Mesenchymal stem cell (in vitro differentiated cells and primary cell): ENCODE measurements at regions not wholly inside any gene's neighbourhood (a gene's known extent, or its start where the extent isn't known, plus 50 kb on each side); places are given as distances from the start of the nearest gene placed in this dataset.

Experiments used
- DNase-seq: peaks from one replicate; pipeline ENCODE4 v3.0.0-alpha.2; 2013
- H2AFZ ChIP-seq: one replicate; pipeline ENCODE4 v1.6.1; 2013; ENCODE audit warnings: low read depth, mild to moderate bottlenecking, control low read depth, inconsistent platforms, low read length, moderate library complexity
- H2AK5ac ChIP-seq: 2 replicates; pipeline ENCODE4 v1.6.1; 2013; ENCODE audit warnings: low read length, moderate library complexity, mild to moderate bottlenecking, inconsistent platforms; ENCODE audit not compliant: severe bottlenecking
- H2BK120ac ChIP-seq: one replicate; pipeline ENCODE4 v1.6.1; 2013; ENCODE audit warnings: low read depth, mild to moderate bottlenecking, inconsistent platforms, low read length, moderate library complexity
- H2BK12ac ChIP-seq, 2 experiments: one replicate each; pipeline ENCODE4 v1.6.1; 2013; ENCODE audit warnings: inconsistent platforms in 2 of 2, low read length in 2 of 2, mild to moderate bottlenecking in 2 of 2, moderate library complexity in 2 of 2, control low read depth in 1 of 2
- H2BK15ac ChIP-seq: one replicate; pipeline ENCODE4 v1.6.1; 2013; ENCODE audit warnings: mild to moderate bottlenecking, low read depth, inconsistent platforms; ENCODE audit not compliant: poor library complexity, severe bottlenecking
- H2BK5ac ChIP-seq: 2 replicates; pipeline ENCODE4 v1.6.1; 2013; ENCODE audit warnings: low read depth, mild to moderate bottlenecking, low read length, control low read depth, inconsistent platforms; ENCODE audit not compliant: poor library complexity, severe bottlenecking
- H3K14ac ChIP-seq, 2 experiments: one replicate each; pipeline ENCODE4 v1.6.1; 2013; ENCODE audit warnings: inconsistent platforms in 2 of 2, low read length in 2 of 2, control low read depth in 1 of 2, mild to moderate bottlenecking in 1 of 2, moderate library complexity in 1 of 2
- H3K18ac ChIP-seq, 2 experiments: one replicate each; pipeline ENCODE4 v1.6.1; 2013; ENCODE audit warnings: inconsistent platforms in 2 of 2, low read length in 2 of 2, control low read depth in 1 of 2, low read depth in 1 of 2, mild to moderate bottlenecking in 1 of 2
- H3K23ac ChIP-seq, 2 experiments: one replicate each; pipeline ENCODE4 v1.6.1; 2013; ENCODE audit warnings: inconsistent platforms in 2 of 2, low read length in 2 of 2, mild to moderate bottlenecking in 2 of 2, moderate library complexity in 2 of 2, control low read depth in 1 of 2
- H3K27ac ChIP-seq: 2 replicates; pipeline ENCODE4 v1.5.1; 2013; ENCODE audit warnings: mild to moderate bottlenecking, moderate library complexity, low read length, control low read depth, inconsistent platforms; ENCODE audit not compliant: poor library complexity, severe bottlenecking
- H3K27me3 ChIP-seq, 2 experiments: 2 replicates each; pipeline versions ENCODE4 v1.6.1 to v1.7.0; 2013; ENCODE audit warnings: low read length in 2 of 2, mild to moderate bottlenecking in 2 of 2, moderate library complexity in 2 of 2, control low read depth in 1 of 2, inconsistent platforms in 1 of 2; ENCODE audit not compliant: control insufficient read depth in 1 of 2, insufficient read depth in 1 of 2
- H3K36me3 ChIP-seq, 2 experiments: 2 replicates each; pipeline versions ENCODE4 v1.6.1 to v1.7.0; 2013; ENCODE audit warnings: low read length in 2 of 2, control low read depth in 1 of 2, inconsistent platforms in 1 of 2, low read depth in 1 of 2, mild to moderate bottlenecking in 1 of 2; ENCODE audit not compliant: insufficient read depth in 2 of 2, control insufficient read depth in 1 of 2
- H3K4ac ChIP-seq, 2 experiments: one replicate each; pipeline ENCODE4 v1.6.1; 2013; ENCODE audit warnings: inconsistent platforms in 2 of 2, low read length in 2 of 2, mild to moderate bottlenecking in 2 of 2, moderate library complexity in 2 of 2, control low read depth in 1 of 2, low read depth in 1 of 2
- H3K4me1 ChIP-seq: 2 replicates; pipeline ENCODE4 v1.6.1; 2013; ENCODE audit warnings: low read depth, low read length, control low read depth; ENCODE audit not compliant: control insufficient read depth, insufficient read depth
- H3K4me2 ChIP-seq: 2 replicates; pipeline ENCODE4 v1.6.1; 2013; ENCODE audit warnings: low read length, mild to moderate bottlenecking, inconsistent platforms; ENCODE audit not compliant: poor library complexity, severe bottlenecking
- H3K4me3 ChIP-seq, 2 experiments: 2 replicates each; pipeline versions ENCODE4 v1.5.1 to v1.7.0; 2013; ENCODE audit warnings: low read length in 2 of 2, mild to moderate bottlenecking in 2 of 2, control low read depth in 1 of 2, low read depth in 1 of 2; ENCODE audit not compliant: insufficient read depth in 1 of 2
- H3K79me1 ChIP-seq: replicated peaks from 2 replicates; pipeline ENCODE4 v1.6.1; 2013; ENCODE audit warnings: mild to moderate bottlenecking, control low read depth, low read length, inconsistent platforms; ENCODE audit not compliant: poor library complexity, severe bottlenecking
- H3K9ac ChIP-seq: 2 replicates; pipeline ENCODE4 v1.7.0; 2013; ENCODE audit warnings: mild to moderate bottlenecking, low read length, moderate library complexity
- H3K9me3 ChIP-seq: 2 replicates; pipeline ENCODE4 v1.7.0; 2013; ENCODE audit warnings: mild to moderate bottlenecking, low read length; ENCODE audit not compliant: control insufficient read depth
- H4K8ac ChIP-seq: one replicate; pipeline ENCODE4 v1.6.1; 2013; ENCODE audit warnings: inconsistent platforms, mild to moderate bottlenecking, low read length, moderate library complexity
- H4K91ac ChIP-seq: one replicate; pipeline ENCODE4 v1.6.1; 2013; ENCODE audit warnings: mild to moderate bottlenecking, low read length, inconsistent platforms
- WGBS: methylation state at CpG from one replicate; pipeline ENCODE4 v1.1.7; 2013; ENCODE audit warnings: mixed read lengths; 5-methylcytosine and 5-hydroxymethylcytosine counted together

- no peak overlapping the region for H3K4me2 ChIP-seq
- no peak overlapping the region for H2AK5ac ChIP-seq
- no peak overlapping the region for H2BK5ac ChIP-seq
- peak overlapping the region in 1 of 2 experiments; percentile 22 for H3K4me3 ChIP-seq
- 100% methylated on average over 1 of the region's 6 CpGs for WGBS
- H2BK15ac ChIP-seq, result no peak overlapping the region
- H3K9ac ChIP-seq, result peak overlapping the region; percentile 43
- H3K14ac ChIP-seq, result no peak overlapping the region
- H3K23ac ChIP-seq, result no peak overlapping the region
- peak overlapping the region; percentile 59 to 88 for H2BK12ac ChIP-seq
- H2AFZ ChIP-seq, result no peak overlapping the region
- peak overlapping the region in 1 of 2 experiments; percentile 17 for H3K4ac ChIP-seq
- H4K91ac ChIP-seq, result no peak overlapping the region
- H3K79me1 ChIP-seq, result no peaks in the 10 kb centered on the region
- no peak overlapping the region for H4K8ac ChIP-seq
- H3K36me3 ChIP-seq, result no peaks in the 10 kb centered on the region
- no peak overlapping the region for H3K27ac ChIP-seq
- H3K4me1 ChIP-seq, result no peaks in the 10 kb centered on the region
- H3K27me3 ChIP-seq, result peaks cover 4 to 7% of the 10 kb centered on the region in 2 experiments
- H2BK120ac ChIP-seq, result no peak overlapping the region
- peak; percentile 63 for DNase-seq
- peak overlapping the region; percentile 2 to 85 for H3K18ac ChIP-seq
- H3K9me3 ChIP-seq, result no peaks in the 10 kb centered on the region
Measured at GRCh38 chr10:15462253-15462897, 91.3 kb upstream of the FAM171A1 start.

- H3K9me3 ChIP-seq, result no peaks in the 10 kb centered on the region
- no peak overlapping the region for H4K91ac ChIP-seq
- H3K14ac ChIP-seq, result no peak overlapping the region
- peak overlapping the region in 1 of 2 experiments; percentile 77 for H2BK12ac ChIP-seq
- no peak overlapping the region for H4K8ac ChIP-seq
- H3K4me1 ChIP-seq, result no peaks in the 10 kb centered on the region
- peak overlapping the region in 1 of 2 experiments; percentile 28 for H3K18ac ChIP-seq
- peak overlapping the region; percentile 43 for H3K9ac ChIP-seq
- no peak overlapping the region for H2BK15ac ChIP-seq
- no peak overlapping the region for H3K27ac ChIP-seq
- no peak overlapping the region for H2BK5ac ChIP-seq
- no peak overlapping the region for H3K23ac ChIP-seq
- H3K4me2 ChIP-seq, result no peak overlapping the region
- H3K4ac ChIP-seq, result peak overlapping the region in 1 of 2 experiments; percentile 8
- peak; percentile 96 for DNase-seq
- WGBS, result 3% methylated on average over 9 of the region's 9 CpGs
- no peak overlapping the region for H2BK120ac ChIP-seq
- H3K36me3 ChIP-seq, result no peaks in the 10 kb centered on the region
- H2AFZ ChIP-seq, result no peak overlapping the region
- H3K4me3 ChIP-seq, result peak overlapping the region in 1 of 2 experiments; percentile 22
- H3K27me3 ChIP-seq, result peaks cover 0 to 4% of the 10 kb centered on the region in 2 experiments
- H3K79me1 ChIP-seq, result no peaks in the 10 kb centered on the region
- no peak overlapping the region for H2AK5ac ChIP-seq
Measured at GRCh38 chr10:15461353-15462108, 90.4 kb upstream of the FAM171A1 start.

- DNase-seq, result no peak
- peak overlapping the region; percentile 66 to 77 for H2BK12ac ChIP-seq
- H2AFZ ChIP-seq, result no peak overlapping the region
- no peak overlapping the region for H2BK15ac ChIP-seq
- peak overlapping the region; percentile 46 to 62 for H3K18ac ChIP-seq
- H3K14ac ChIP-seq, result no peak overlapping the region
- no peak overlapping the region for H2BK5ac ChIP-seq
- H2BK120ac ChIP-seq, result no peak overlapping the region
- no peak overlapping the region for H3K27ac ChIP-seq
- H3K79me1 ChIP-seq, result no peaks in the 10 kb centered on the region
- no peak overlapping the region for H3K4me2 ChIP-seq
- no peak overlapping the region for H3K4me3 ChIP-seq
- no peak overlapping the region for H3K23ac ChIP-seq
- H3K27me3 ChIP-seq, result peaks cover 0 to 4% of the 10 kb centered on the region in 2 experiments
- 72% methylated on average over 3 of the region's 3 CpGs for WGBS
- H3K4me1 ChIP-seq, result no peaks in the 10 kb centered on the region
- no peak overlapping the region for H4K8ac ChIP-seq
- H3K4ac ChIP-seq, result peak overlapping the region in 1 of 2 experiments; percentile 73
- no peaks in the 10 kb centered on the region for H3K36me3 ChIP-seq
- no peaks in the 10 kb centered on the region for H3K9me3 ChIP-seq
- no peak overlapping the region for H2AK5ac ChIP-seq
- H3K9ac ChIP-seq, result no peak overlapping the region
- peak overlapping the region; percentile 56 for H4K91ac ChIP-seq
Measured at GRCh38 chr10:15460661-15461060, 89.6 kb upstream of the FAM171A1 start.

GRCh38 chr10:15459218-15459617 lies 88.1 kb upstream of the FAM171A1 start:
- Histone ChIP-seq H3K4me1 (no peaks in the 10 kb centered on the region), H2BK15ac (no peak overlapping the region), H3K9me3 (no peaks in the 10 kb centered on the region), H3K9ac (no peak overlapping the region), H3K36me3 (no peaks in the 10 kb centered on the region), H2AFZ (no peak overlapping the region), H3K14ac (no peak overlapping the region), H3K27me3 (no peaks in the 10 kb centered on the region), H4K91ac (no peak overlapping the region), H3K4ac (no peak overlapping the region), H3K4me2 (no peak overlapping the region), H3K18ac (no peak overlapping the region), H3K4me3 (no peak overlapping the region), H2BK120ac (no peak overlapping the region), H2BK12ac (no peak overlapping the region), H4K8ac (no peak overlapping the region), H2BK5ac (no peak overlapping the region), H2AK5ac (no peak overlapping the region), H3K79me1 (no peaks in the 10 kb centered on the region), H3K27ac (no peak overlapping the region), H3K23ac (no peak overlapping the region)
- DNase-seq, result no peak
- WGBS, result no CpG with 5 or more reads among the region's 1 CpG
